Neural crest cell (in vitro differentiated cells): ENCODE measurements at regions not wholly inside any gene's neighbourhood (a gene's known extent, or its start where the extent isn't known, plus 50 kb on each side); places are given as distances from the start of the nearest gene placed in this dataset.

Experiments used
- DNase-seq: peaks from one replicate; pipeline ENCODE4 v3.0.0; 2021; ENCODE audit warnings: low read depth, mixed read lengths, low spot score
- H3K27ac Mint-ChIP-seq: one replicate; pipeline ENCODE4 v1.8.0; 2021; ENCODE audit warnings: mild to moderate bottlenecking, mixed read lengths; ENCODE audit not compliant: unreplicated experiment
- H3K27me3 Mint-ChIP-seq: 2 replicates; pipeline ENCODE4 v1.8.0; 2021; ENCODE audit warnings: low read depth, mild to moderate bottlenecking, mixed read lengths
- H3K36me3 Mint-ChIP-seq: 2 replicates; pipeline ENCODE4 v1.8.0; 2021; ENCODE audit warnings: low read depth, mild to moderate bottlenecking, mixed read lengths
- H3K4me1 Mint-ChIP-seq: 2 replicates; pipeline ENCODE4 v1.8.0; 2021; ENCODE audit warnings: mixed read lengths
- H3K4me3 Mint-ChIP-seq: one replicate; pipeline ENCODE4 v1.8.0; 2021; ENCODE audit warnings: mild to moderate bottlenecking, mixed read lengths
- H3K9me3 Mint-ChIP-seq: 2 replicates; pipeline ENCODE4 v1.8.0; 2021; ENCODE audit warnings: mixed read lengths
- TF ChIP-seq, protein P1 (sequence below): fragments of 200-600 bp; sonication (generic); conservative IDR thresholded peaks from 2 replicates; pipeline ENCODE4 v1.5.0; 2021; ENCODE audit warnings: antibody characterized with exemption, mild to moderate bottlenecking

DNA sequence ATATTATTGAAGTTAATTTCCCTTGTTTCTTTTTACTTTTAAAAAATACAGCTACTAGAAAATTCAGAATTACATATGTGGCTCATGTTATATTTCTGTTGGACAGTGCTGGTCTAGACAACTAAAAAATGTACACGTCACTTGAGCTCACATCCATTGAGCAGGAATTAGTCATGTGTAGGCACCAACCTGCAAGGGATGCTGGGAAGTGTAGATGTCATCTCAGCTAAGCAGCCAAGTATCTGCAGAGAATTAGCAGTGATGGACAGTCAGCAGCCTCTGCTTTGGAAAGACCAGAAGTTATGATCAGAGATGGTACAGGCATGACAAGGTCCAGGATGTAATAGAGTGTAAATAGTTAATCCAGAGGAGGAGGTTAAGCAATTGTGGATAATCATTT lies 87.1 kb upstream of the HS3ST2 start:
- Mint-ChIP-seq H3K36me3 (no peaks in the 10 kb centered on the region), H3K4me1 (no peaks in the 10 kb centered on the region), H3K9me3 (no peaks in the 10 kb centered on the region), H3K4me3 (no peak overlapping the region), H3K27me3 (peaks cover 50% of the 10 kb centered on the region), H3K27ac (no peak overlapping the region)
- TF ChIP-seq, protein P1, sequence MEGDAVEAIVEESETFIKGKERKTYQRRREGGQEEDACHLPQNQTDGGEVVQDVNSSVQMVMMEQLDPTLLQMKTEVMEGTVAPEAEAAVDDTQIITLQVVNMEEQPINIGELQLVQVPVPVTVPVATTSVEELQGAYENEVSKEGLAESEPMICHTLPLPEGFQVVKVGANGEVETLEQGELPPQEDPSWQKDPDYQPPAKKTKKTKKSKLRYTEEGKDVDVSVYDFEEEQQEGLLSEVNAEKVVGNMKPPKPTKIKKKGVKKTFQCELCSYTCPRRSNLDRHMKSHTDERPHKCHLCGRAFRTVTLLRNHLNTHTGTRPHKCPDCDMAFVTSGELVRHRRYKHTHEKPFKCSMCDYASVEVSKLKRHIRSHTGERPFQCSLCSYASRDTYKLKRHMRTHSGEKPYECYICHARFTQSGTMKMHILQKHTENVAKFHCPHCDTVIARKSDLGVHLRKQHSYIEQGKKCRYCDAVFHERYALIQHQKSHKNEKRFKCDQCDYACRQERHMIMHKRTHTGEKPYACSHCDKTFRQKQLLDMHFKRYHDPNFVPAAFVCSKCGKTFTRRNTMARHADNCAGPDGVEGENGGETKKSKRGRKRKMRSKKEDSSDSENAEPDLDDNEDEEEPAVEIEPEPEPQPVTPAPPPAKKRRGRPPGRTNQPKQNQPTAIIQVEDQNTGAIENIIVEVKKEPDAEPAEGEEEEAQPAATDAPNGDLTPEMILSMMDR = no peak
- no peak for DNase-seq

- H3K9me3 Mint-ChIP-seq = no peaks in the 10 kb centered on the region
- H3K4me1 Mint-ChIP-seq = no peaks in the 10 kb centered on the region
- DNase-seq = no peak
- peaks cover 55% of the 10 kb centered on the region for H3K27me3 Mint-ChIP-seq
- no peak overlapping the region for H3K27ac Mint-ChIP-seq
- no peak overlapping the region for H3K4me3 Mint-ChIP-seq
- H3K36me3 Mint-ChIP-seq = no peaks in the 10 kb centered on the region
- TF ChIP-seq, protein P1 = no peak
Measured at GRCh38 chr16:22727285-22728166, 86.4 kb upstream of the HS3ST2 start.

- no peak overlapping the region for H3K4me3 Mint-ChIP-seq
- peaks cover 61% of the 10 kb centered on the region for H3K27me3 Mint-ChIP-seq
- no peak overlapping the region for H3K27ac Mint-ChIP-seq
- no peak for DNase-seq
- H3K4me1 Mint-ChIP-seq = no peaks in the 10 kb centered on the region
- H3K36me3 Mint-ChIP-seq = no peaks in the 10 kb centered on the region
- no peaks in the 10 kb centered on the region for H3K9me3 Mint-ChIP-seq
- TF ChIP-seq, protein P1 = no peak
Measured at GRCh38 chr16:22728167-22728836, 85.7 kb upstream of the HS3ST2 start.

DNA sequence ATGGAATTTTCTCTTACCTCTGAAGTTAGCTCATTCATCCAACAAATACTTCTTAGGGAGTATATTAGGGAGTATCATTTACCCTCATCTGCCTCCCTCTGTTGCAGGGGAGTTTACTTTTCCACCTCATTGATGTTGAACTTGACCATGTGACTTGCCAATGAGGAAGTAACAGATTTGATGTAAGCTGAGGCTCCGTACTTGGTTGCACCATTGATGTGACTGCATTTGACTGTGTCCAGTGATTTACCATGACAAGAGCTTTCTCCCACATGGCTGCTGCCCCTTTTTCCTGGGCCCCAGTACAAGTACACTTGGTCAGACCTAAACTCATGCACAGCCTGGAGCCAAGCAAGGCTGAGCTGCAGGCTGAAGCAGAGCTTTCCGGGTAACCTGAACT lies 81.6 kb upstream of the HS3ST2 start:
- no peaks in the 10 kb centered on the region for H3K9me3 Mint-ChIP-seq
- no peaks in the 10 kb centered on the region for H3K36me3 Mint-ChIP-seq
- H3K27me3 Mint-ChIP-seq = peaks cover 46% of the 10 kb centered on the region
- TF ChIP-seq, protein P1 = no peak
- no peak for DNase-seq
- H3K27ac Mint-ChIP-seq = no peak overlapping the region
- H3K4me1 Mint-ChIP-seq = no peaks in the 10 kb centered on the region
- no peak overlapping the region for H3K4me3 Mint-ChIP-seq

- no peak overlapping the region for H3K27ac Mint-ChIP-seq
- H3K9me3 Mint-ChIP-seq = no peaks in the 10 kb centered on the region
- H3K4me3 Mint-ChIP-seq = no peak overlapping the region
- no peaks in the 10 kb centered on the region for H3K36me3 Mint-ChIP-seq
- no peaks in the 10 kb centered on the region for H3K4me1 Mint-ChIP-seq
- TF ChIP-seq, protein P1 = no peak
- no peak for DNase-seq
- peaks cover 43% of the 10 kb centered on the region for H3K27me3 Mint-ChIP-seq
Measured at GRCh38 chr16:22732959-22733358, 81.0 kb upstream of the HS3ST2 start.
